IMR-90 (cell line): ENCODE measurements at regions not wholly inside any gene's neighbourhood (a gene's known extent, or its start where the extent isn't known, plus 50 kb on each side); places are given as distances from the start of the nearest gene placed in this dataset.

Source experiments
- FOS ChIP-seq: fragments of 150-350 bp; IDR thresholded peaks from 2 replicates; pipeline ENCODE4 v1.6.1; 2016; ENCODE audit warnings: low read depth, low read length
- MAZ ChIP-seq: IDR thresholded peaks from 2 replicates; pipeline ENCODE4 v1.6.1; 2012; ENCODE audit warnings: low read depth, mild to moderate bottlenecking, low read length, improper control_type of control experiment, moderate library complexity, borderline replicate concordance
- MXI1 ChIP-seq: IDR thresholded peaks from 2 replicates; pipeline ENCODE4 v1.6.1; 2012; ENCODE audit warnings: low read depth, mild to moderate bottlenecking, low read length, moderate library complexity, borderline replicate concordance
- POLR2A ChIP-seq: IDR thresholded peaks from 2 replicates; pipeline ENCODE4 v1.6.1; 2012; ENCODE audit warnings: mild to moderate bottlenecking, low read depth, low read length
- TF ChIP-seq, protein P1 (sequence below): conservative IDR thresholded peaks from 2 replicates; pipeline ENCODE4 v1.5.1; 2012; ENCODE audit warnings: mild to moderate bottlenecking, low read depth, low read length, improper control_type of control experiment

DNA sequence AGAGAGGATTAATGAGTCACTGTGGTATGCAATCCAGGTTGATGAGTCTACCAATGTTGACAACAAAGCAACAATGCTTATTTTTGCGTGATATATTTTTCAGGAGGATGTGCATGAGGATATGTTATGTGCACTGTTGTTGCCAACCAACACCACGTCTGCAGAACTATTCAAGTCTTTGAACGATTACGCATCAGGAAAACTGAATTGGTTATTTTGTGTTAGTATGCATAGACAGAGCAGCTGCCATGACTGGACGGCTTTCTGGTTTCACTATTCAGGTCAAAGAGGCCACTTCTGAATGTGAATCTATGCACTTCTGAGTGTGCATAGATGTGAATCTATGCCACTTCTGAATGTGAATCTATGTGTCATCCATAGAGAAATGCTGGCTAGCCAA, 134.0 kb upstream of the GRIK2 start:
- TF ChIP-seq, protein P1, sequence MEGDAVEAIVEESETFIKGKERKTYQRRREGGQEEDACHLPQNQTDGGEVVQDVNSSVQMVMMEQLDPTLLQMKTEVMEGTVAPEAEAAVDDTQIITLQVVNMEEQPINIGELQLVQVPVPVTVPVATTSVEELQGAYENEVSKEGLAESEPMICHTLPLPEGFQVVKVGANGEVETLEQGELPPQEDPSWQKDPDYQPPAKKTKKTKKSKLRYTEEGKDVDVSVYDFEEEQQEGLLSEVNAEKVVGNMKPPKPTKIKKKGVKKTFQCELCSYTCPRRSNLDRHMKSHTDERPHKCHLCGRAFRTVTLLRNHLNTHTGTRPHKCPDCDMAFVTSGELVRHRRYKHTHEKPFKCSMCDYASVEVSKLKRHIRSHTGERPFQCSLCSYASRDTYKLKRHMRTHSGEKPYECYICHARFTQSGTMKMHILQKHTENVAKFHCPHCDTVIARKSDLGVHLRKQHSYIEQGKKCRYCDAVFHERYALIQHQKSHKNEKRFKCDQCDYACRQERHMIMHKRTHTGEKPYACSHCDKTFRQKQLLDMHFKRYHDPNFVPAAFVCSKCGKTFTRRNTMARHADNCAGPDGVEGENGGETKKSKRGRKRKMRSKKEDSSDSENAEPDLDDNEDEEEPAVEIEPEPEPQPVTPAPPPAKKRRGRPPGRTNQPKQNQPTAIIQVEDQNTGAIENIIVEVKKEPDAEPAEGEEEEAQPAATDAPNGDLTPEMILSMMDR, result no peak
- no peak for TF ChIP-seq POLR2A
- TF ChIP-seq FOS, result no peak
- no peak for TF ChIP-seq MXI1
- TF ChIP-seq MAZ, result no peak
